Astrocyte (in vitro differentiated cells and primary cell): ENCODE measurements at regions not wholly inside any gene's neighbourhood (a gene's known extent, or its start where the extent isn't known, plus 50 kb on each side); places are given as distances from the start of the nearest gene placed in this dataset.

Experiments
- DNase-seq: peaks from one replicate; pipeline ENCODE4 v3.0.0-alpha.2; 2010; ENCODE audit warnings: low read depth
- FAIRE-seq: peaks from 2 replicates; lab custom pipeline; 2011; peaks lifted over from hg19 to GRCh38; lab: Jason Lieb, UNC
- H2AFZ ChIP-seq: 2 replicates; pipeline ENCODE4 v1.6.0; 2012; ENCODE audit warnings: low read depth, low read length, inconsistent platforms
- H3K27ac ChIP-seq: 2 replicates; pipeline ENCODE4 v1.5.1; 2011; ENCODE audit warnings: low read depth, low read length, inconsistent platforms
- H3K27me3 ChIP-seq: 2 replicates; pipeline ENCODE4 v1.6.0; 2011; ENCODE audit warnings: low read length, inconsistent platforms; ENCODE audit not compliant: insufficient read depth
- H3K36me3 ChIP-seq: 2 replicates; pipeline ENCODE4 v1.5.1; 2011; ENCODE audit warnings: low read length, inconsistent platforms; ENCODE audit not compliant: insufficient read depth
- H3K4me1 ChIP-seq: 2 replicates; pipeline ENCODE4 v1.5.1; 2011; ENCODE audit warnings: low read length, inconsistent platforms; ENCODE audit not compliant: insufficient read depth
- H3K4me2 ChIP-seq: 2 replicates; pipeline ENCODE4 v1.6.0; 2012; ENCODE audit warnings: low read length, inconsistent platforms
- H3K4me3 ChIP-seq: 2 replicates; pipeline ENCODE4 v1.5.1; 2011; ENCODE audit warnings: low read depth, mild to moderate bottlenecking, low read length, inconsistent platforms; ENCODE audit not compliant: insufficient read depth
- H3K79me2 ChIP-seq: 2 replicates; pipeline ENCODE4 v1.6.0; 2012; ENCODE audit warnings: mild to moderate bottlenecking, low read length, inconsistent platforms; ENCODE audit not compliant: insufficient read depth
- H3K9ac ChIP-seq: 2 replicates; pipeline ENCODE4 v1.6.0; 2012; ENCODE audit warnings: mild to moderate bottlenecking, low read length, inconsistent platforms
- H3K9me3 ChIP-seq: 2 replicates; pipeline ENCODE4 v1.5.1; 2012; ENCODE audit warnings: low read depth, mild to moderate bottlenecking, low read length, inconsistent platforms; ENCODE audit not compliant: insufficient read depth
- H4K20me1 ChIP-seq: 2 replicates; pipeline ENCODE4 v1.6.0; 2012; ENCODE audit warnings: low read length, inconsistent platforms; ENCODE audit not compliant: insufficient read depth
- H3K27ac Mint-ChIP-seq: one replicate; pipeline ENCODE4 v1.8.0; 2021; ENCODE audit warnings: mild to moderate bottlenecking, mixed read lengths; ENCODE audit not compliant: unreplicated experiment
- H3K27me3 Mint-ChIP-seq: one replicate; pipeline ENCODE4 v1.8.0; 2021; ENCODE audit warnings: low read depth, mixed read lengths; ENCODE audit not compliant: unreplicated experiment
- H3K36me3 Mint-ChIP-seq: one replicate; pipeline ENCODE4 v1.8.0; 2021; ENCODE audit warnings: low read depth, mixed read lengths; ENCODE audit not compliant: unreplicated experiment
- H3K4me1 Mint-ChIP-seq: one replicate; pipeline ENCODE4 v1.8.0; 2021; ENCODE audit warnings: low read depth, mixed read lengths; ENCODE audit not compliant: unreplicated experiment
- H3K4me3 Mint-ChIP-seq: one replicate; pipeline ENCODE4 v1.8.0; 2021; ENCODE audit warnings: mild to moderate bottlenecking, moderate library complexity, mixed read lengths; ENCODE audit not compliant: unreplicated experiment
- H3K9me3 Mint-ChIP-seq: one replicate; pipeline ENCODE4 v1.8.0; 2021; ENCODE audit warnings: mild to moderate bottlenecking, mixed read lengths; ENCODE audit not compliant: unreplicated experiment
- CTCF ChIP-seq: IDR thresholded peaks from 2 replicates; pipeline ENCODE4 v1.5.1; 2011; ENCODE audit warnings: low read depth, mild to moderate bottlenecking, inconsistent platforms, low read length, moderate library complexity; ENCODE audit not compliant: insufficient read depth
- EZH2 ChIP-seq: IDR thresholded peaks from 2 replicates; pipeline ENCODE4 v1.6.1; 2012; ENCODE audit warnings: mild to moderate bottlenecking, low read length, inconsistent platforms; ENCODE audit not compliant: insufficient read depth

GRCh38 chr18:78445880-78446279, 533.7 kb upstream of the SALL3 start:
- DNase-seq (no peak), FAIRE-seq (no peak)
- H3K27me3 Mint-ChIP-seq: no peaks in the 10 kb centered on the region
- Histone ChIP-seq H3K27me3 (no peaks in the 10 kb centered on the region), H4K20me1 (no peaks in the 10 kb centered on the region), H3K36me3 (no peaks in the 10 kb centered on the region), H3K9me3 (peaks cover 8% of the 10 kb centered on the region), H3K4me3 (no peak overlapping the region), H3K4me1 (no peaks in the 10 kb centered on the region), H3K27ac (no peak overlapping the region), H3K4me2 (no peak overlapping the region), H3K79me2 (no peaks in the 10 kb centered on the region), H2AFZ (no peak overlapping the region), H3K9ac (no peak overlapping the region)
- H3K9me3 Mint-ChIP-seq: peaks cover 2% of the 10 kb centered on the region
- no peak for TF ChIP-seq CTCF
- TF ChIP-seq EZH2: no peak
- H3K36me3 Mint-ChIP-seq: no peaks in the 10 kb centered on the region
- H3K27ac Mint-ChIP-seq: no peak overlapping the region
- no peak overlapping the region for H3K4me3 Mint-ChIP-seq
- H3K4me1 Mint-ChIP-seq: no peaks in the 10 kb centered on the region

- H3K27me3 ChIP-seq: no peaks in the 10 kb centered on the region
- Mint-ChIP-seq H3K36me3 (no peaks in the 10 kb centered on the region), H3K27ac (no peak overlapping the region)
Observed at GRCh38 chr18:78447211-78447610, 532.4 kb upstream of the SALL3 start.

More at GRCh38 chr18:78447211-78447610, 532.4 kb upstream of the SALL3 start:
- Histone ChIP-seq H3K27ac (no peak overlapping the region), H3K4me3 (no peak overlapping the region), H3K4me1 (no peaks in the 10 kb centered on the region), H3K9ac (no peak overlapping the region), H2AFZ (no peak overlapping the region), H3K9me3 (peaks cover 8% of the 10 kb centered on the region), H3K4me2 (no peak overlapping the region), H3K36me3 (no peaks in the 10 kb centered on the region), H4K20me1 (no peaks in the 10 kb centered on the region), H3K79me2 (no peaks in the 10 kb centered on the region)
- H3K27me3 Mint-ChIP-seq: no peaks in the 10 kb centered on the region
- DNase-seq: no peak
- H3K9me3 Mint-ChIP-seq: peaks cover 5% of the 10 kb centered on the region
- no peak for FAIRE-seq
- TF ChIP-seq EZH2 (no peak), CTCF (no peak)
- no peaks in the 10 kb centered on the region for H3K4me1 Mint-ChIP-seq
- H3K4me3 Mint-ChIP-seq: no peak overlapping the region
